Stimulated activated naive CD4-positive, alpha-beta T cell (primary cell): ENCODE measurements at regions not wholly inside any gene's neighbourhood (a gene's known extent, or its start where the extent isn't known, plus 50 kb on each side); places are given as distances from the start of the nearest gene placed in this dataset.

Source experiments
- DNase-seq, 6 experiments: peaks; one replicate each; lab custom pipeline; 2025; lab: John Stamatoyannopoulos, UW

- DNase-seq: no peak
Observed at GRCh38 chr5:157914151-157914788, 55.3 kb upstream of the CLINT1 start.

GRCh38 chr5:157913575-157913974 is 54.6 kb upstream of the CLINT1 start:
- no peak for DNase-seq

GRCh38 chr5:157912621-157913325 is 53.8 kb upstream of the CLINT1 start:
- no peak for DNase-seq

GRCh38 chr5:157911568-157911967 is 52.6 kb upstream of the CLINT1 start:
- no peak for DNase-seq
